ENCODE measurements at regions not wholly inside any gene's neighbourhood (a gene's known extent, or its start where the extent isn't known, plus 50 kb on each side); places are given as distances from the start of the nearest gene placed in this dataset.

- no peaks in the 10 kb centered on the region for H3K36me3 Mint-ChIP-seq
- no peak for TF ChIP-seq CTCF (conservative IDR thresholded peaks at IDR 0.05)
- no peaks in the 10 kb centered on the region for H3K4me1 Mint-ChIP-seq (ENCODE audit: unreplicated experiment)
- no peak overlapping the region for H3K4me3 Mint-ChIP-seq
- no peaks in the 10 kb centered on the region for H3K9me3 Mint-ChIP-seq
- H3K27ac Mint-ChIP-seq = no peak overlapping the region
- no peaks in the 10 kb centered on the region for H3K27me3 Mint-ChIP-seq
- DNase-seq (ENCODE audit: extremely low spot score, unreplicated experiment) = no peak
These were observed 293.9 kb upstream of the RIOK2 start for GRCh38 chr5:97476852-97477534.

- TF ChIP-seq CTCF (conservative IDR thresholded peaks at IDR 0.05) = no peak
- Mint-ChIP-seq H3K4me1 (ENCODE audit: unreplicated experiment) (no peaks in the 10 kb centered on the region), H3K9me3 (no peaks in the 10 kb centered on the region), H3K27ac (no peak overlapping the region), H3K27me3 (no peaks in the 10 kb centered on the region), H3K4me3 (no peak overlapping the region), H3K36me3 (no peaks in the 10 kb centered on the region)
- DNase-seq (ENCODE audit: extremely low spot score, unreplicated experiment) = no peak
These were observed 295.4 kb upstream of the RIOK2 start for GRCh38 chr5:97478483-97478882.

GRCh38 chr5:97480313-97480712 is 297.3 kb upstream of the RIOK2 start:
- no peak for TF ChIP-seq CTCF (conservative IDR thresholded peaks at IDR 0.05)
- Mint-ChIP-seq H3K9me3 (no peaks in the 10 kb centered on the region), H3K27ac (no peak overlapping the region), H3K4me1 (ENCODE audit: unreplicated experiment) (no peaks in the 10 kb centered on the region), H3K36me3 (no peaks in the 10 kb centered on the region), H3K27me3 (no peaks in the 10 kb centered on the region), H3K4me3 (no peak overlapping the region)
- no peak for DNase-seq (ENCODE audit: extremely low spot score, unreplicated experiment)

- no peaks in the 10 kb centered on the region for H3K4me1 Mint-ChIP-seq (ENCODE audit: unreplicated experiment)
- no peak overlapping the region for H3K4me3 Mint-ChIP-seq
- no peak overlapping the region for H3K27ac Mint-ChIP-seq
- no peak for TF ChIP-seq CTCF (conservative IDR thresholded peaks at IDR 0.05)
- no peaks in the 10 kb centered on the region for H3K9me3 Mint-ChIP-seq
- DNase-seq (ENCODE audit: extremely low spot score, unreplicated experiment) = no peak
- no peaks in the 10 kb centered on the region for H3K36me3 Mint-ChIP-seq
- H3K27me3 Mint-ChIP-seq = no peaks in the 10 kb centered on the region
These were observed 305.1 kb upstream of the RIOK2 start for GRCh38 chr5:97488126-97488668.

- no peaks in the 10 kb centered on the region for H3K27me3 Mint-ChIP-seq
- no peaks in the 10 kb centered on the region for H3K9me3 Mint-ChIP-seq
- no peak for DNase-seq (ENCODE audit: extremely low spot score, unreplicated experiment)
These were observed 306.2 kb upstream of the RIOK2 start for GRCh38 chr5:97489010-97489840.

More at GRCh38 chr5:97489010-97489840, 306.2 kb upstream of the RIOK2 start:
- no peak for TF ChIP-seq CTCF (conservative IDR thresholded peaks at IDR 0.05)
- H3K36me3 Mint-ChIP-seq = no peaks in the 10 kb centered on the region
- H3K4me3 Mint-ChIP-seq = no peak overlapping the region
- no peak overlapping the region for H3K27ac Mint-ChIP-seq
- H3K4me1 Mint-ChIP-seq (ENCODE audit: unreplicated experiment) = no peaks in the 10 kb centered on the region
